Pancreas (tissue), 10 donors: ENCODE measurements at regions not wholly inside any gene's neighbourhood (a gene's known extent, or its start where the extent isn't known, plus 50 kb on each side); places are given as distances from the start of the nearest gene placed in this dataset.

Source experiments
- ATAC-seq, 4 donors: fragments of 200-7000 bp; cut with Tn5 transposase; one replicate each; pipeline versions ENCODE4 v1.8.0 to v1.9.1; 2020; ENCODE audit warnings: mild to moderate bottlenecking in 4 of 4, moderate library complexity in 4 of 4
- DNase-seq, 6 donors: peaks; one replicate each; pipeline ENCODE4 v3.0.0-alpha.2; 2020
- FAIRE-seq: peaks from 2 replicates; lab custom pipeline; 2012; peaks lifted over from hg19 to GRCh38; lab: Jason Lieb, UNC
- H3K27ac ChIP-seq, 4 donors: fragments of 200-600 bp; sonication (generic); 1 replicate in 3 of 4; 2 replicates in 1 of 4; pipeline versions ENCODE4 v1.5.0 to v1.8.0; 2020
- H3K27me3 ChIP-seq, 4 donors: fragments of 200-600 bp; one replicate each; pipeline ENCODE4 v1.8.0; 2021
- H3K36me3 ChIP-seq, 3 donors: fragments of 200-600 bp; sonication (generic) in 1 of 3; one replicate each; pipeline versions ENCODE4 v1.5.0 to v1.8.0; 2020 to 2021
- H3K4me1 ChIP-seq, 3 donors: fragments of 200-600 bp; one replicate each; pipeline ENCODE4 v1.8.0; 2021
- H3K4me3 ChIP-seq, 4 donors: fragments of 200-600 bp; sonication (generic) in 2 of 4; one replicate each; pipeline versions ENCODE4 v1.5.0 to v1.8.0; 2020 to 2021
- H3K9me3 ChIP-seq, 4 donors: fragments of 200-600 bp; one replicate each; pipeline ENCODE4 v1.8.0; 2021
- WGBS, 2 donors: extraction: QIAGEN DNeasy Blood & Tissue Kit; methylation state at CpG; one replicate each; pipeline ENCODE4 v1.1.7; 2013; 5-methylcytosine and 5-hydroxymethylcytosine counted together
- intact Hi-C, 3 donors: fragments of 100-400 bp; cut with DNase I; formaldehyde crosslinking; loops; one replicate each; pipeline versions ENCODE4 v1.11.1 to v1.14.2; 2022
- TF ChIP-seq, protein P1 (sequence below), 4 donors: fragments of 200-600 bp; sonication (generic) in 3 of 4; IDR thresholded peaks; one replicate each; pipeline versions ENCODE4 v1.5.0 to v1.8.0; 2021; ENCODE audit warnings: antibody characterized with exemption in 4 of 4
- donor health status: healthy with polysubstance abuse.
- donor health status: DM: no; HTN: no; CAD: no; lungs with moderate emphysema.
- donor health status: DM: no; HTN: no; CAD: no.
- donor health status: control.
- donor health status: control.
- donor health status: Bipolar disorder and iron deficiency.
- donor health status: DM: yes; HTN: yes; CAD: no.
- donor health status: DM: no; HTN: no; CAD: no.
- donor health status: DM: no; HTN: no; CAD: no.
- donor health status: DM: yes; HTN: yes; CAD: no.

DNA sequence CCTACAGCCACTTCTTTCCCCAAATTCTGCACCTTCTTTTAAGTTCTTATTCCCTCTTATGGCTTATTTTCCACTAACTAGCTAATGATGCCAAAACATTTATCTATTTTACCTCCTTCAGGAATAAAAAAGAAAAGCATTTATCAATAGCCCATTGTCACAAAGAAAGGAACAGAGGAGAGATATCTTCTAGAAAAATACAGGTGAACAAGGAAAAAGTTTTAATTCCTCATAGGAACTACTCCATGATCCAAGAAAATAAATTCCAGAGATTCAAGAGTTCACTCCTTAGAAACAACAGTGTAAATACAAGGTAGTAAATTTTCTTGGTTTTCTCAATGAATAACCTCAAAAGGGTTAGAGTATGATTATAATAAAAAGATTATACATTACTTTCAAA is 52.6 kb upstream of the TOP3B start:
- FAIRE-seq (no peak), ATAC-seq (no peak), DNase-seq (no peak)
- Histone ChIP-seq H3K9me3 (no peaks in the 10 kb centered on the region), H3K27ac (no peak overlapping the region), H3K36me3 (no peaks in the 10 kb centered on the region), H3K27me3 (no peaks in the 10 kb centered on the region), H3K4me3 (no peak overlapping the region), H3K4me1 (no peaks in the 10 kb centered on the region)
- intact Hi-C loops: no loop called here
- TF ChIP-seq, protein P1, sequence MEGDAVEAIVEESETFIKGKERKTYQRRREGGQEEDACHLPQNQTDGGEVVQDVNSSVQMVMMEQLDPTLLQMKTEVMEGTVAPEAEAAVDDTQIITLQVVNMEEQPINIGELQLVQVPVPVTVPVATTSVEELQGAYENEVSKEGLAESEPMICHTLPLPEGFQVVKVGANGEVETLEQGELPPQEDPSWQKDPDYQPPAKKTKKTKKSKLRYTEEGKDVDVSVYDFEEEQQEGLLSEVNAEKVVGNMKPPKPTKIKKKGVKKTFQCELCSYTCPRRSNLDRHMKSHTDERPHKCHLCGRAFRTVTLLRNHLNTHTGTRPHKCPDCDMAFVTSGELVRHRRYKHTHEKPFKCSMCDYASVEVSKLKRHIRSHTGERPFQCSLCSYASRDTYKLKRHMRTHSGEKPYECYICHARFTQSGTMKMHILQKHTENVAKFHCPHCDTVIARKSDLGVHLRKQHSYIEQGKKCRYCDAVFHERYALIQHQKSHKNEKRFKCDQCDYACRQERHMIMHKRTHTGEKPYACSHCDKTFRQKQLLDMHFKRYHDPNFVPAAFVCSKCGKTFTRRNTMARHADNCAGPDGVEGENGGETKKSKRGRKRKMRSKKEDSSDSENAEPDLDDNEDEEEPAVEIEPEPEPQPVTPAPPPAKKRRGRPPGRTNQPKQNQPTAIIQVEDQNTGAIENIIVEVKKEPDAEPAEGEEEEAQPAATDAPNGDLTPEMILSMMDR (IDR thresholded peaks at IDR 0.05): no peak

DNA sequence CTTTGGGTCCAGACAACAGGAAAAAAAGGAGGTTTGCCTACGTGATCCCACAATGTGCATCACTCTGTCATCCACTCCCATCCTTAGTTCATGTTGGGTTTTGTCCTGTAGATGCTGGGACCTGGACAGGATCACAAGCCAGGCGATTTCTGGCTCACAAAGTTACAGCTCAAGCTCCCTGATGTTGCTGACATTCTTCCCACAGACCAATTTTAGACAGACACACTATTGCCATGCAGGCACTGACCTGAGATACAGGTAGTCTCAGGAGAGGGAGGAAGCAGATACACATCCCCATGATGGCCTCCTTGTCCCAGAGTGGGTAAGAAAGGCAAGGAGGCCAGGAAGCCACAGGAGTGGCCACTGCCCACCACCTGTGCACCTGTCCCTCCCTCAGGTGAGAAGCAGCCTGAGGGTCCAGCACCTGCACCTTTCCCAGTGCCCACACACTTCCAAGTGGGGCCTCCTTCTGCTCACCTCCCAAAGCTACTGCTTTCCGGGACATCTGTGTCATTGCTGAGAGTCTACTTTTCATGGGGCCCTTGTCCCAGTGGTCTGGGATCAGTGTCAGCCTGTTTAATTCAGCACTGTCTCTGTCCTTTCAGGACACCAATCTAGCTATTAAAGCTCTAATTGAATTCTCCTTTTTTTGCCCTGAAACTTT is 52.0 kb upstream of the TOP3B start:
- Histone ChIP-seq H3K4me1 (no peaks in the 10 kb centered on the region), H3K27ac (no peak overlapping the region), H3K27me3 (no peaks in the 10 kb centered on the region), H3K36me3 (no peaks in the 10 kb centered on the region), H3K4me3 (no peak overlapping the region), H3K9me3 (no peaks in the 10 kb centered on the region)
- intact Hi-C loops: no loop called here
- no peak for DNase-seq
- ATAC-seq: no peak
- FAIRE-seq: no peak
- TF ChIP-seq, protein P1 (IDR thresholded peaks at IDR 0.05): no peak
- 68 to 75% methylated on average over 3 of the region's 3 CpGs for whole genome bisulfite sequencing, 2 donors

DNA sequence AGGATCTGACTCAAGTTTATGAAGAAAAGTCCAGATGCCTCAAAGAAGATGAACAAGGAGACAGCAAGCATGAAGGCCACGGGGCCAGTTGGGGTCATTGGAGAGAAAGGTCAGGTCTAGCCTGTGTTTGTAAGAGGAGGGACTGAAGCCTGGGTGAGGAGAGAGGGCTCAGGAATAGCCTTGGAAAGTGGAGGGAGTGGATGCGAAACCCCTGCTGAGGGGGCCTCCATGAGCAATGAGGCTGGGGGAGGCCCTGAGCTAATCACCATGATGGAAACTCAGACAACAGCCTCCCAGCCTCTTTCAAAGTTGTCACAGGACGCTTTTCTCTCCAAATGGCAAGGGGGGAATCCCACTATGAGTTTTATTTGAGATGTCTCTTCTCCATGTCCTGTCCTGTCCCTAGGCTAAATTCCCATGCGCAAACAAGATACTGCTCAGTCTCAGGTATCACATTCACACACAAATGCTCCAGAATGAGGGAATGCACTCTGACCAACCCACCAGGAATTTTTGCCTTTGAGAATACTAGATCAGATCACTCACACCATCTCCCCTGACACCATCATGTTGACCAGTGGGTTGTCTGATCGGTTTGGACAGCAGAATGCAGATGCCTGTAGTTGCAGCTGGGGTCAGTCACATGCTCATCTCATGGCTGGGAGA is 51.3 kb upstream of the TOP3B start:
- intact Hi-C loops: no loop called here
- FAIRE-seq: no peak
- TF ChIP-seq, protein P1 (IDR thresholded peaks at IDR 0.05): no peak

DNA sequence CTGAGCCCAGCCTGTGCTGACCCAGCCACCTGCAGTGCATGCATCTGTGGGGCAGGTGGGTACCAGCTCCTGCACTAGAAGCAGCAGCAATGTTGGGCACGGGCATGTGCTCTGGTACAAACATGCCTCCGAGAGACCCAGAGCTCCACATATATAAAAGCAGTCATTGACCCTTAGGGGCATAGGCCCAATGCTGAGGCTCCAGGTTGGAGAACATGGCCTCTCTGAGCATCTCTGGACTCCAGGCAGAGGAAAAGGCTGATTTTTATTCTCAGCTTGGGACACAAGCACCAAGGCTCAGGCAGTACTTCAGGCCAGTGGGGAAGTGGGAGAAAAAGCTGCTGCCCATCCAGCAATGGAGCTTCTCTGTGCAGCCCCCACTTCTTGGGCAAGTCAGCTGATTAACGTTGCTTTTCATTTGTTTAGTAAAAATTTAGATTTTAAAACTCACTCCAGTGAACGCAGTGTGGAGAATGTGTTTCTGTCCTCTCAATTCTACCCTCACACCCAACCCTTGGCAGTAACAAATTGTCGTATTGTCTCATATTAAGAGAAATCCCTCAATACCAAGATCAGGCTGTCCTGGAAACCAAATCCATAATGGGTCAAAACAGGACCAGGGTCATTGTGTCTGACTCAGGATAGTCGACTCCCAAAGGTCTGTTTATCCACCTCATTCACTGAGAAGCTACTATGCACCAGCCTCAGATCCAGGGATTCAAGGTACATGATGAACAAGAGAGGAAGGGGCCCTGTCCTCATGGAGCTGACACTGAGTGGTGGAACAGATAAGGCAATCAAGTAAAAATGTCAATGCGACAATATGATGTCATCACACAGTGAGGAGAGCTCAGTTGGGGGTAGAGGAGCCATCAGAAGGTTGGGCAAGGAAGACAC is 50.6 kb upstream of the TOP3B start:
- no peaks in the 10 kb centered on the region for H3K36me3 ChIP-seq
- no peak for FAIRE-seq
- intact Hi-C loops: no loop called here
- H3K4me1 ChIP-seq: no peaks in the 10 kb centered on the region
- TF ChIP-seq, protein P1 (IDR thresholded peaks at IDR 0.05): no peak
- ATAC-seq: no peak
- H3K9me3 ChIP-seq: no peaks in the 10 kb centered on the region
- no peak for DNase-seq
- 71 to 76% methylated on average over 7 of the region's 7 CpGs for WGBS, 2 donors
- no peaks in the 10 kb centered on the region for H3K27me3 ChIP-seq
- H3K4me3 ChIP-seq: no peak overlapping the region
- H3K27ac ChIP-seq: no peak overlapping the region

More for the DNA sequence above, 51.3 kb upstream of the TOP3B start:
- DNase-seq (no peak), ATAC-seq (no peak)
- Histone ChIP-seq H3K36me3 (no peaks in the 10 kb centered on the region), H3K9me3 (no peaks in the 10 kb centered on the region), H3K4me1 (no peaks in the 10 kb centered on the region), H3K4me3 (no peak overlapping the region), H3K27me3 (no peaks in the 10 kb centered on the region), H3K27ac (no peak overlapping the region)
- 69 to 70% methylated on average over 5 of the region's 5 CpGs for WGBS, 2 donors
